Fibroblast of lung (primary cell): ENCODE measurements at regions not wholly inside any gene's neighbourhood (a gene's known extent, or its start where the extent isn't known, plus 50 kb on each side); places are given as distances from the start of the nearest gene placed in this dataset.

Experiments used
- CTCF ChIP-seq, 2 donors: IDR thresholded peaks in 1 of 2; conservative IDR thresholded peaks in 1 of 2; 1 replicate in 1 of 2; 2 replicates in 1 of 2; pipeline ENCODE4 v1.5.1; 2011 to 2012; ENCODE audit warnings: low read length in 2 of 2, control low read depth in 1 of 2, inconsistent platforms in 1 of 2, low read depth in 1 of 2, mild to moderate bottlenecking in 1 of 2
- EZH2 ChIP-seq: IDR thresholded peaks from 2 replicates; pipeline ENCODE4 v1.5.1; 2012; ENCODE audit warnings: low read length, control low read depth, mild to moderate bottlenecking; ENCODE audit errors: missing control alignments

GRCh38 chr16:80055831-80056230 lies 455.3 kb upstream of the MAF start:
- TF ChIP-seq CTCF (conservative IDR thresholded peaks at IDR 0.05 in 1 of 2, IDR thresholded peaks at IDR 0.05 in 1 of 2; ENCODE audit: low read depth in 1 of 2, low read length in 2 of 2) (no peak), EZH2 (no peak)
